Aorta (tissue), 5 donors: ENCODE measurements at regions not wholly inside any gene's neighbourhood (a gene's known extent, or its start where the extent isn't known, plus 50 kb on each side); places are given as distances from the start of the nearest gene placed in this dataset.

Source experiments
- ATAC-seq: fragments of 200-7000 bp; cut with Tn5 transposase; one replicate; pipeline ENCODE4 v1.9.1; 2022; ENCODE audit warnings: moderate library complexity; ENCODE audit not compliant: low FRiP score
- DNase-seq, 2 donors: peaks; one replicate each; pipeline ENCODE4 v3.0.0-alpha.2; 2020
- H3K27ac ChIP-seq, 2 donors: one replicate each; pipeline ENCODE4 v1.5.1; 2013; ENCODE audit warnings: low read length in 2 of 2, mild to moderate bottlenecking in 2 of 2, moderate library complexity in 2 of 2, control low read depth in 1 of 2, inconsistent platforms in 1 of 2, low read depth in 1 of 2
- H3K27me3 ChIP-seq, 2 donors: one replicate each; pipeline ENCODE4 v1.6.1; 2013; ENCODE audit warnings: control low read depth in 1 of 2, low read length in 1 of 2, mild to moderate bottlenecking in 1 of 2, moderate library complexity in 1 of 2; ENCODE audit not compliant: insufficient read depth in 2 of 2, control insufficient read depth in 1 of 2
- H3K36me3 ChIP-seq, 2 donors: one replicate each; pipeline ENCODE4 v1.6.1; 2013; ENCODE audit warnings: control low read depth in 1 of 2, low read length in 1 of 2, mild to moderate bottlenecking in 1 of 2; ENCODE audit not compliant: insufficient read depth in 2 of 2, control insufficient read depth in 1 of 2
- H3K4me1 ChIP-seq, 2 donors: one replicate each; pipeline ENCODE4 v1.6.1; 2013; ENCODE audit warnings: low read length in 2 of 2, control low read depth in 1 of 2, mild to moderate bottlenecking in 1 of 2, moderate library complexity in 1 of 2; ENCODE audit not compliant: insufficient read depth in 2 of 2, control insufficient read depth in 1 of 2
- H3K4me3 ChIP-seq, 2 donors: one replicate each; pipeline ENCODE4 v1.5.1; 2013; ENCODE audit warnings: low read length in 2 of 2, control low read depth in 1 of 2, mild to moderate bottlenecking in 1 of 2
- H3K9me3 ChIP-seq: one replicate; pipeline ENCODE4 v1.6.1; 2013; ENCODE audit warnings: mild to moderate bottlenecking, low read length; ENCODE audit not compliant: control insufficient read depth
- WGBS, 2 donors: extraction: QIAGEN DNeasy Blood & Tissue Kit; methylation state at CpG; one replicate each; pipeline ENCODE4 v1.1.7; 2013; 5-methylcytosine and 5-hydroxymethylcytosine counted together
- intact Hi-C, 2 donors: fragments of 100-400 bp; cut with DNase I; formaldehyde crosslinking; loops; one replicate each; pipeline versions ENCODE4 v1.14.2 to v1.15.0; 2022
- donor health status: healthy with polysubstance abuse.
- donor health status: Bipolar disorder and iron deficiency.
- donor health status: DM: no; HTN: no; CAD: no.
- donor health status: DM: no; HTN: no; CAD: no.
- donor health status: DM: yes; HTN: yes; CAD: no.

DNA sequence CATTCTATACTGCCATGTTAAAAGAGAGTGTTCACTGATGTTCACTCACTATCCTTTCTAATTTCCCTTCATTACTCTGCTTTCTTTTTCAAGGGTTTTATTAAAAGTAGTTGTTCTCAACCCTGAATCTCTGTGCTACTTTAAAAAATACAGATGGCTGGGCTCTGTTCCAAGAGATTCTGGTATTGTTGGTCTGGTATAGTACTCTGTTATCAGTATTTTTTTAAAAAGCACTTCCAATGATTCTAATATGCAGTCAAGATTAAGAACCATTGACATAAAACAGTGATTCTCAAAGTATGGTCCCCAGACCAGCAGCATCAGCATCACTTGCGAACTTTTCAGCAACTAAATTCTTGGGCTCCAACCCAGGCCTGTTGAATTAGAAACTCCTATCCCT, 77.0 kb upstream of the STARD4 start:
- intact Hi-C loops = no loop called here
- ATAC-seq = no peak
- Histone ChIP-seq H3K27me3 (no peaks in the 10 kb centered on the region), H3K36me3 (no peaks in the 10 kb centered on the region), H3K27ac (no peak overlapping the region), H3K4me1 (no peaks in the 10 kb centered on the region), H3K4me3 (no peak overlapping the region), H3K9me3 (no peaks in the 10 kb centered on the region)
- WGBS, 2 donors = 77 to 79% methylated on average over 1 of the region's 1 CpG
- no peak for DNase-seq

DNA sequence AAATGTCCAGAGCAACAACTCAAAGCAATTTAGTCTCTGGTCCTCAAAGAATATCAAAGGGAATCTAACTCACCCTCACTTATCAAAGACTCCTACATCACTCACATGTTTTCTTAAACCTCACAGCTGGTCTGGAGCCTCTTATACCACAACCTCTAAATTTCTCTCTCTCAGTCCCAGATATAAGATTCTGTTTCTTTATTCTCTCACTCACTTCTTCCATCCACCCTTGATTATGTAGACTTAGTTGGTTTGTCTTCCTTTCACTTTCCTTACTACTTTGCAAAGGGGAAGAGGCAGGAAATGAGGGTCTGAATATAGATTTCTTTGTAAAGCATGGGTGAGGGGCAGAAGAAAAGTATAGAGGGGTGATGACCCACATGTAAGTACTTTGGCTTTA, 75.4 kb upstream of the STARD4 start:
- no peaks in the 10 kb centered on the region for H3K36me3 ChIP-seq
- no peaks in the 10 kb centered on the region for H3K4me1 ChIP-seq
- H3K4me3 ChIP-seq = no peak overlapping the region
- no peak for DNase-seq
- ATAC-seq = no peak
- H3K27ac ChIP-seq = no peak overlapping the region
- intact Hi-C loops = no loop called here
- no peaks in the 10 kb centered on the region for H3K27me3 ChIP-seq
- no peaks in the 10 kb centered on the region for H3K9me3 ChIP-seq

DNA sequence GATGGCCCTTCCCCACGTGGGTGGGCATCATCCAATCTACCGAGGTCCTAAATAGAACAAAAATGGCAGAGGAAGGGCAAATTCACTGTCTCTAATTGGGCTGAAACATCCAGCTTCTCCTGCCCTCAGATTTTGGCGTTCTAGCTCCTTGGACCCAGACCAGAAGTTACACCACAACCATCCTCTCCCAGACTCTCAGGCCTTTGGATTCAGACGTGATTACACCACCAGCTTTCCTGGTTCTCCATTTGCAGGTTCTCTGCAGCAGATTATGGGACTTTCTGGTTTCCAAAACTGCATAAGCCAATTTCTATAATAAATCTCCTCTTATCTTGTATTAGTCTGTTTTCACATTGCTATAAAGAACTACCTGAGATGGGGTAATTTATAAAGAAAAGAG, 73.6 kb upstream of the STARD4 start:
- Histone ChIP-seq H3K9me3 (no peaks in the 10 kb centered on the region), H3K4me3 (no peak overlapping the region), H3K27ac (no peak overlapping the region), H3K4me1 (no peaks in the 10 kb centered on the region), H3K27me3 (no peaks in the 10 kb centered on the region), H3K36me3 (no peaks in the 10 kb centered on the region)
- ATAC-seq (no peak), DNase-seq (no peak)
- 61 to 66% methylated on average over 4 of the region's 4 CpGs for WGBS, 2 donors
- intact Hi-C loops = no loop called here

DNA sequence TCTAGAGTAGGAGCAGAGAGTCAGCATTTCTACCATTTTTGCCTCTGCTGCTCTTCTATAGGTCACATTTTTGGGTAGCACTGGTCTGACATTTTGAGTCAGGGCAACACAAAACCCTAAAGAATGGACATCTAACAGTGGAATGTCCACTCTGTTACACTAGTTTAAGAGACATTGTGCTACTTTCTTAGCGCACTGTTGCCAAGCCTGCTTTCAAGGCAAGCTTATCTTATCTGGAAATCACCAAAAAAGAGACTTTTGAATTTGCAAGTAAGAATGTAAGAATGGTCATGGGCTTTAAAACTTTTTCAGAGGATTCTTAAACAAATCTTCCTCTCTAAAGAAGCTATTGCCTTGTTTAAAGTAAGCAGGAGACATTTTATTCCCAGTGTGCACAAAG, 73.0 kb upstream of the STARD4 start:
- intact Hi-C loops = no loop called here

DNA sequence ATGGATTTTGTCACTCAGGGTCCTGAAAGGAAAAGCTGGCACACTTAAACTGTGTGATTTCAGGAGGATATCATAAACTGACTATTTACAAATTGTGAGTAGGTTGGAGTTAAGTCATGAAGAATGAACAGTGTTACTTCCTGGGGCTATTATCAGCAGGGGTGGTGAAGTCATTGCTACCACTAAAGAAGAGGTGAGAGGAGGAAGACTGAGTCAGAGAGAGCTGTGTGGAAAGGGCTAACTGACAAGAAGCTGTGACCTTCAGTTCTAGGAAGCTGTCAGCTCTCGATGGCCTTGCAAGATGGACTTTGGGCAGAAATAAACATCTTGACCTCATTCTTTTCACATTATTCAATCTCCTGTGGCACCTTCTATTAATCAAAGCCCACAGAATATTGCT, 72.3 kb upstream of the STARD4 start:
- intact Hi-C loops = no loop called here
- Histone ChIP-seq H3K4me1 (no peaks in the 10 kb centered on the region), H3K9me3 (no peaks in the 10 kb centered on the region), H3K36me3 (no peaks in the 10 kb centered on the region), H3K4me3 (no peak overlapping the region), H3K27ac (no peak overlapping the region), H3K27me3 (no peaks in the 10 kb centered on the region)
- ATAC-seq = no peak
- DNase-seq = no peak
- WGBS, 2 donors = 86 to 87% methylated on average over 1 of the region's 1 CpG

More for the DNA sequence above, 73.0 kb upstream of the STARD4 start:
- Histone ChIP-seq H3K27ac (no peak overlapping the region), H3K4me1 (no peaks in the 10 kb centered on the region), H3K36me3 (no peaks in the 10 kb centered on the region), H3K4me3 (no peak overlapping the region), H3K9me3 (no peaks in the 10 kb centered on the region), H3K27me3 (no peaks in the 10 kb centered on the region)
- no peak for ATAC-seq
- DNase-seq = no peak
- 76 to 77% methylated on average over 1 of the region's 1 CpG for WGBS, 2 donors

DNA sequence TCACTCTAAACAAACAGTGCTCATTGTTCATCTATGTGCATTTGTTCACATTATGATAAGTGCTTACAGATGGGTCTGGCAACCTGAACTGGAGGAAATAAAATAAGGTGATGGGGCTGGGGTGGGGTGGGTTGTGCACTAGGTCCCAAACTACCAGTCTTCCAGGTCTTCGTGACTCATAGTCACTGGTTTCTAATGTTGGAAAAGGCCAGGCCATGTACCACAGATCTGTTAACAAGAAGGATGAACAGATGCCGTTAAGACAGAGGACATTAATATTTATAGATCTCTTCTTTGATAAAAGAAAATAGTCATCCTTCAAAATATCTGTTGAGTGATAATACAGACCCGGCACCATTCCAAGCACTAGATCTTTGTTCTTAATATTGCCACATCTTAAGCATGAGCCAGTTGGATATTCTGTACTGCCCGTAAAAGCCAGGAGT, 71.4 kb upstream of the STARD4 start:
- Histone ChIP-seq H3K4me3 (no peak overlapping the region), H3K36me3 (no peaks in the 10 kb centered on the region), H3K27me3 (no peaks in the 10 kb centered on the region), H3K27ac (no peak overlapping the region), H3K4me1 (no peaks in the 10 kb centered on the region), H3K9me3 (no peaks in the 10 kb centered on the region)
- no peak for DNase-seq
- 78 to 91% methylated on average over 4 of the region's 4 CpGs for WGBS, 2 donors
- ATAC-seq = peak; percentile 26
- intact Hi-C loops = no loop called here

DNA sequence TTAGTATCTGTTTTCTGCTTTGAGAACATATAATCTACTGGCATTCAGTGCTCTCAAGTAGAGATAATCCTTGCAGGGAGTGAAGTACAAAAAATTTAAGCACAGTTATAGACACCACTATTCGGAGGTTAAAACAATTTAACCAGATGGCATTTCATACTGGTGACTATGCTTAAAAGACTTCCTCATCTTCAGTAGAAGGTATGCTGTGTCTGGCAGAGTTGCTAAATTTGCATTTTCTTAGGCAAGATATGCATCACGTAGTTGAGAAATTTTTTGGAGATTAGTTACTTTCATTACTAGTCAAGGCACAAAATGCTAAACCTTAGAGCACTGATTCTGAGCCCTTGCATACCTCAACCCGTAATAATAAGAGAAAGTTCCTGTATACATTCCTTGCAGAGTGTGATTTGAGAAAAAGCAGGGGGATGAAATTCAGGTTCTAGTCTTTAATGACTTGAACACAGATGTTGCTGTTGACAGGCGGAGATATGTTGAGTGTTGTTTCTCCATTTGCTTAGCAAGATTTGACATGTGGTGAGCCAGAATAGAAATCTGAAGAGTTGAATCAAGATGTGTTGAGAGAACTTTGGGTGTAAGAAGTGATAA, 70.8 kb upstream of the STARD4 start:
- Histone ChIP-seq H3K9me3 (no peaks in the 10 kb centered on the region), H3K4me1 (no peaks in the 10 kb centered on the region), H3K27me3 (no peaks in the 10 kb centered on the region), H3K4me3 (no peak overlapping the region), H3K27ac (no peak overlapping the region), H3K36me3 (no peaks in the 10 kb centered on the region)
- WGBS, 2 donors = 26 to 29% methylated on average over 4 of the region's 4 CpGs
- no peak for ATAC-seq
- DNase-seq = no peak
- intact Hi-C loops = no loop called here

DNA sequence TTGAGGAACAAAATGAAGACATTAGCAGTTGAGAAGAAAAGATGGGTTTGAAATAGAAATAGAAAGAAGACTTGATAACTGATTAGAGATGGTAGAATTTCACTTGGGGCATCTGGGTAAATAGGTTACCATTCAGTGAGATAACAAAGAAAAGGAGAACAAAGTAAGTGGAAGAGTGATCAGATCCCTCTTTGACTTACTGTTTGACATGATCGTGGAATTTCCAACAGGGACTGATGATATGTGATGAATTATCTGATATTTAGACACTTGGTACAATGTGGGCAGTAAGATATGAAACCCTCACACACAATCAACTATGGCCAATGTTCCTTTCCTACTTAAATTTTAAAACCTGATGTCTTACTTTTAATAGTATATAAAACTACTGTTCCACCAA, 70.1 kb upstream of the STARD4 start:
- intact Hi-C loops = no loop called here
- Histone ChIP-seq H3K36me3 (no peaks in the 10 kb centered on the region), H3K4me3 (no peak overlapping the region), H3K4me1 (no peaks in the 10 kb centered on the region), H3K27ac (no peak overlapping the region), H3K9me3 (no peaks in the 10 kb centered on the region), H3K27me3 (no peaks in the 10 kb centered on the region)
- ATAC-seq = no peak
- no peak for DNase-seq
- 89 to 95% methylated on average over 1 of the region's 1 CpG for WGBS, 2 donors

DNA sequence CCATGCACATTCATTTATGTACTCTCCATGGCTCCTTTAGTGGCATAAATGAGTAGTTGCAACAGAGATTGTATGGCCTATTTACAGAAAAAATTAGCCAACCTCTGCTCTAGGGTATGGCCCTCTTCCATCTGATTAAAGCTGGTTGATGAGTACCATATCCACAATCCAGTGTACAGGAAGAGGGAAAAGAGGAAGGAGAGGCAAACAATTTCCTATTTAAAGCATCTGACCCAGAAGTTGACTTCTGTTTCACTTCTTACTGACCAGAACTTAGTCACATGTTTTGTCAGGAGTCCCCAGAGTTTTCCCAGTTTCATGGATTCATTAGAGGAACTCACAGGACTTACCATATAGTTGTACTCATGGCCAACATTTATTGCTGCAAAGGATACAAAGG, 68.6 kb upstream of the STARD4 start:
- no peaks in the 10 kb centered on the region for H3K4me1 ChIP-seq
- ATAC-seq (no peak), DNase-seq (no peak)
- H3K4me3 ChIP-seq = no peak overlapping the region
- no peaks in the 10 kb centered on the region for H3K9me3 ChIP-seq
- intact Hi-C loops = no loop called here
- H3K27me3 ChIP-seq = no peaks in the 10 kb centered on the region
- no peak overlapping the region for H3K27ac ChIP-seq
- no peaks in the 10 kb centered on the region for H3K36me3 ChIP-seq
